ENCODE measurements at regions not wholly inside any gene's neighbourhood (a gene's known extent, or its start where the extent isn't known, plus 50 kb on each side); places are given as distances from the start of the nearest gene placed in this dataset.
"Not testable (repeated sequence)": the region's sequence is repeated elsewhere in the genome, so short reads cannot be mapped to it uniquely, and the experiment has no call there.

DNA sequence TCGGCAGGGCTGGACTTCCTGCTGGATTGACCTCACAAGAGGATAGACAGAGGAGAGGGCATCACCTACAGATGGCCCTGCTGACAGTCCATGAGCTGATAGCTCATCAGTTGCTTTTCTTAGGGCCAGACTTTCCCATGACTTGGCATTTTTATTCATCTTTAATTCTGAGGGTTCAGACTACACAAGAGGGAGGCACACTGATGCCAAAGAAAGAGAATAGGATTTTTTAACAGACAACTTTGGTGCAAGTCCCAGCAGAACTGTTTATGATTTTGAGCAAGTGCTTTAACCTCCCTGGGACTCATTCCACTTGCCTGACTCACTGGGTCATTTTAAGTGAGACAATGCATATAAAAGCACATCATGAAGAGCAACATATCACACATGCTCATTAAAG is 299.2 kb downstream of the INSIG2 start:
- DNase-seq (ENCODE audit: low read depth): no peak

- DNase-seq (ENCODE audit: low read depth): no peak
Measured at GRCh38 chr2:118386641-118387302, 298.5 kb downstream of the INSIG2 start.

- DNase-seq (ENCODE audit: low read depth): no peak
Measured at GRCh38 chr2:118380915-118381653, 292.8 kb downstream of the INSIG2 start.

DNA sequence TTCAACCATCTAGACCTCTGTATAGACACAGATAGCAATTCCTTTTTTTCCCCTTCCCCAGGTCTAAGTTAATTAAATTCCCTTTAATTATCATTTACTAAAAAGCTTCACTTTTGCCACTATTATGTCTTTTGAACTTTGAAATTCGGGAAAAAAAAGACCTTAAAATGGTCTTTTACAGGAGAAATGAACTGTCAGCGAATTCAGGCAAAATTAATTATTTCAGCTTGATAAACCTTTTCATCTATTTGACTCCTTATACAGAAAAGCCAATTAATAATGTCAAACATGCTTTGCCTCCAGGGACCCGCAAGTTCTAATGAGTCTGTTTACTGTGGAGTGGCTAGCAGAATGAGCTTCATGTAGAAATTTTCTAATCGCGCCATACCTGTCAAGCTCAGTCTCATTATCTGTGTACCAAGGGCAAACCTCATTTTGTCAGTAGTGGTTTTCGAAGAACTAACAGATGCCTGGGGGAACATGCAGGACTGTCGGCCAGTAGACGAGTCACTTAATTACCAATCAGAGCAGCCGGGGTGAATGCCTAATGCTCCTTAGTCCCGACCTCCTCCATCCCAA is 287.7 kb downstream of the INSIG2 start:
- DNase-seq (ENCODE audit: low read depth): no peak

DNA sequence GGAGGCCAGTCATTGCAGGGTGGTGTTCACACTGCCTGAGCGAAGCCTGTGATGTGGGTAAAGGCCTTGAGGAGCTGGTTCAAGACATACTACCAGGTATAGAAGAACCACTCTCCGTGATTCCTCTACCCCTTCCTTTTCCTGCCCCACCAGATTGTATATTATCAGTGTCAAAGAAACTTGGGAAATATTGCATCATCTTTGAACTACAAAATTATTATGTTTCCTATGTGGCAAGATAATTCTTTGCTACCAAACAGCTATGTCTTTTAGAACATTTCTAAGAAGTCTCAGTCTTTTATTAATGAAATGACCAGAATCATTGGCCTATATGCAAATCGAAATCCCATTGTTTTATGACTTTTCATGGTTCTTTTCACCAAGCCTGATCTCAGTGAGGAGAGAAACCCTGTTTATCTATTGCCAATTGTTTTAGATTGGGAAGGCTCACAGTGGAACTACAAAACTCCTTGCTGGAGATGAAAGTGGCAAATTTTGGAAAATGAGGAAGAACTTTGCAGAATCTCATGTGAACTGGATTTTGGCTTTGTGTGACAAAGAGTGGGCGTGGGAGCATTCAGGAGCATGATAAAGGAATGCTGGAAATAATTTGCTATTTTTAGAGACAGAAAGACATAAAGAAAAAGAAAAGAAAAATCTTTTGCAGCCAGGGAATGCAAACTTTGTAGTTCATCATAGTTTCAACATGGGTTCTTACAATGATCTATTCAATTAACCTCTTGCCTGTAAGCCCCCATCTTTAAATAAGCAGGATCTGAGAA is 286.9 kb downstream of the INSIG2 start:
- DNase-seq (ENCODE audit: low read depth): no peak

DNA sequence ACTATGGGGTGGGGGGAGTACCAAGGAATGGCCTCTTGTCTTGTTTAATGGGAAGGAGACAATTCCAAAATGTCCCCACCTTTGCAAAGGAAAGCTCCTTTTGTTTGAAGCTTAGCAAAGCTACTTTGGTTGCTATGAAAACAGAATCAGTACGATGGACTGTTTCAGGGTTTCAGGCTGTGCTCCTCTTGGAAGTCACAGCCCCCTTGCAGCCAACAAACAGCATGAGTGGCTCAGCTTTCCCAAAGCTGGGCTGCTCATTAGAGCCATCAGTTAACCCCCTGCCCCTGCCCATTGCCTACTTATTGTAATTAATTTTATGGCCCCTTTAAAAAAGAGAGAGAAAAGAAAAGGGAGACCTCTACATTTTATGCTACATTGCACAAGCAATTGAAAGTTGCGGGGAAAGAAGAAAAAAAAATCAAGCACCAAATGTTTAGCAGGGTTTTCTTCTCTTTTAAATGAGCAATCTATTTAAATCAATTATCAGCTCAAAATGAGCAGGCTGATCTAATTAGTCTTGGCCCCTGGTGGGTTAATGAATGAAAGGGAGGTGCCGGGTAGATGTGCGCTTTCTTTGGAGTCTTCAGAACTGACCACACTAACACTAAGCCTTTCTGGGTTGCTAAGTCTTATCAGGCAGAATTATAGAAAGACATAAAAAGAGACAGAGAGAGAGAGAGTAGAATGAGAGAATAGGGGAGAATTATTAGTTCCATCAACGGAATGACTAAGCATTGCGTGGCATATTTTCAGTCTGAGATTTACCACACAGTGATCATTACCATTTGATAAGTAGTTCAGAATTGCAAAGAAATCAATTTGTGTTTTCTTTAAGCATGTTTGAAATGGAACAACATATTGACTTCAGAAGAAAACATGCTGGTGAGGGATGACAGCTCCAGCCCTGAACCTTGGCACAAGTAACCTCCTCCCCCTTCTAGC is 284.9 kb downstream of the INSIG2 start:
- no peak for DNase-seq (ENCODE audit: low read depth)

- DNase-seq (ENCODE audit: low read depth): no peak
Measured at GRCh38 chr2:118371515-118371914, 283.2 kb downstream of the INSIG2 start.

GRCh38 chr2:118369521-118369920 is 281.2 kb downstream of the INSIG2 start:
- DNase-seq (ENCODE audit: low read depth): not testable (repeated sequence)

DNA sequence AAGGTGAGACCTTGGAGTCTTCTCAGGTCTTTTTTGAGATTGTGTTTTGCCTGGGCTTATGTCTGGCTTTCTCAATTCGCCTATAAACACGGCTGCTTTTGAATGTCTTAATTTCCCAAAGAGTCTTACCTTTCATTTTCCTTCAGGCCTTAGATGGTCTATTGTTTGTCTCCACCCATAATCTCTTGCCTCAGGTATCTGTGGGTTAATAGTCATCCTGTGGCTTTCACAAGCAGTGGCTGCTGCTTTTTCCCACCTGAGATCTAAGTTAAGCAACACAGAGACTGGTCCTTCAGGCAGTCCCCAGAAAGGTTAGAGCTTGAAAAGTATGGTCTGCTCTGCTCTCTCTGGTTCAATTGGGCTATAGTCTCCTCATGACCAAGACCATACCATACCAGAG is 275.3 kb downstream of the INSIG2 start:
- no peak for DNase-seq (ENCODE audit: low read depth)

DNA sequence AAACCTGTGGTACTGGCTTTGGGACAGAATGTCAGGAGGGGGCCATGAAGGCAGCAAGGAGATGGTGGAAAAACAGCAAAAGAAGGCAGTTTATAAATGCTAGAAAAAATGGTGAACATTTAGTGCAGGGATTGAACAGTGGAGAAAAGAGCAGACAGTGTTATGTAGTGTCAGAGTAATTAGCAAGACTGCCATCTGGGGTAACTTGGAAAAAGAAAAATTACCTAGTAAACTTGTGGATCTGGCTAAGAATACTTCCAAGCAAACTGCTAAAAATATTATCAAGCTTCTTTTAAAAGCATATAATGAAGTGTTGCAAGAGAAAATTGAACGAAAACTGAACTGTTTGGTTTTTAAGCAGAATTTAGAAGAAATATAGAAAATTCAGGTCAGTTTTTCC is 267.8 kb downstream of the INSIG2 start:
- DNase-seq (ENCODE audit: low read depth): no peak

GRCh38 chr2:118351796-118352195 is 263.5 kb downstream of the INSIG2 start:
- DNase-seq (ENCODE audit: low read depth): no peak

- no peak for DNase-seq (ENCODE audit: low read depth)
Measured at GRCh38 chr2:118350621-118351020, 262.4 kb downstream of the INSIG2 start.

DNA sequence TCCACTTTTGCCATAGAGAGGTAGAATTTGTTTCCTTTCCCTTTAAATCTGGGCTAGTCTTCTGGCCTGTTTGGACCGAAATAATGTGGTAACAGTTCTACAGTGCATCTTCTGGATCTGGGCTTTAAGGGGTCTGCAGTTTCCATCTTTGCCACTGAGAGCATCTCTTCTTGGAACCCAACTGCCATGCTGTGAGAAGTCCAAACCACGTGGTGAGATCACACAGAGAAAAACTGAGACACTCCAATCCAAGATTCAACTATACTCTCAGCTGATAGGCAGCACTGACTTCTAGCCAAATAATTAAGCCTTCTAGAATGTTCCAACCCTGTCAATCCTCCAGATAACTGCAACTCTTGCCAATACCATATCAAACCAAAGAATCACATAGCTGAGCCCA is 261.1 kb downstream of the INSIG2 start:
- DNase-seq (ENCODE audit: low read depth): no peak

DNA sequence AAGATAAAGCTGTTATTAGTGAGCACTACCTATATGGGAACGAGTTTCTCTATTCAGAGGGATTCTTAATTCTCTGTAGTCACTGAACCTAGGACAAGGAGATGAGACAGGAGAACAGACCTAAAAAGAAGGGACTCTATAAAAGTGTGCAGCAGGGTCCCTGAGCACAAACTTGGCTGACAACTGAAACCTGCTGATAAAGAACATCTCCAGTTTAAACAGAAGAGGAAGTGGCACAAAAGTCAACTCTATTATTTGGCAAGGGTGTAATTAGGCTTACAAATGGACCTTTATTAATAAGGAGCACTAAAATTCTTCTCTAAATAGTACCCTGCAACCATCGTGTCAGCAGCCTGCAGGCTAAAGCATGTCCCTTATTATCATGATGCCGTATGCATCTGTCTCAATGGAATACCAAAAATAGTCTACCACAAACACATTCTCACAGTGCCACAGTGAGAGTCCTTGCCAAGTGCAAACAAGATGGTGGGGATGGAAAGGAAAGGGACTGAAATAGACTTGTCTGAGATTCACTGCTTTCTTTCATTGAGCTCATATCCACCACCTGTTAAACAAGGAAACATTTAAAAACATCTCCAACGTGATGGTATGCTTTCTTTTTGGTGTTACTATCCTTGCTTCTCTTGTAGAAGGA is 260.2 kb downstream of the INSIG2 start:
- no peak for DNase-seq (ENCODE audit: low read depth)

GRCh38 chr2:118345465-118345864 is 257.2 kb downstream of the INSIG2 start:
- DNase-seq (ENCODE audit: low read depth): no peak

GRCh38 chr2:118340103-118340502 is 251.8 kb downstream of the INSIG2 start:
- no peak for DNase-seq (ENCODE audit: low read depth)

DNA sequence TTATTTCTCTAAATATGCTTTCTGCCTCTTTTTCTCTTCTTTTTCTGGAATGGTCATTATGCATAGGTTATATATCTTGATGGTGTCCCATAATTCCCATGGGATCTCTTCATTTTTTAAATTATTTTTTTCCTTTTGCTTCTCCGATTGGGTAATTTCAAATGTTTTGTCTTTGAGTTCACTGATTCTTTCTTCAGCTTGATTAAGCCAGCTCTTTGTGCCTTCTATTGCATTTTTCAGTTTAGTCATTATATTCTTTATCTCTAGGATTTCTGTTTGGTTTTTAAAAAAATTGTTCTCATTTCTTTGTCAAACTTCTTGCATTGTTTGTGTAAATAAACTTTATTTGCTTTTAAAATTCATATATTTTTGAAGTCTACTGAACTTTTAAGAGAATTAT is 251.1 kb downstream of the INSIG2 start:
- no peak for DNase-seq (ENCODE audit: low read depth)

- no peak for DNase-seq (ENCODE audit: low read depth)
Measured at GRCh38 chr2:118333664-118334063, 245.4 kb downstream of the INSIG2 start.

DNA sequence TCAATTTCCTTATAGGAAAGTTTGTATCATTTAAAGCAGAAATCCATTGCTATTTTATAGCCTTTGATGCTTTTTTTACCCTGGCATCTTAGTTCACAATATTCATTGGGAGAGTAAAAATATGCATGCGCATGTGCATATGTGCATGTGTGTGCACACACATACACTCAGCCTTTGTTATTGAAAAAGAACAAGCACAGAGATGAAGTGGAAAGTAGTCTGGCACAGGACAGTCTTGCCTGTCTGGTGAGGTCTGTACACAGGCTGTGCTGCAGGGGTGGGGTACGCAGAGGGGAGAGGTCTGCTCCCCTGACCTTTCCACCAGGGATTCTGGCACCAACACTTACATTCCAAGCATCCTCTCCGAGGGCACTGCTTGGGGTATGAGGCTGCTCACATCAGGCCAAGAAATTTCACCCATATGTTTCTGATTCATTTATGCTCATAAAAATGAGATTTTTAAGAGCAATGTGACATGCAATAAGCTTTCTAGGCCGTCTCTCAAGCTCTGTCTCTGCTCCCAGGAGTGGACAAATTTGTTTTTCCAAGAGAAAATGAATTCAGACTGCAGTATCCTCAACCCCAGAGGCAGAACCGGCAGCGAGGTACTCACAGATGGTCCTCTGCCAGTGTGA is 237.2 kb downstream of the INSIG2 start:
- DNase-seq (ENCODE audit: low read depth): no peak

DNA sequence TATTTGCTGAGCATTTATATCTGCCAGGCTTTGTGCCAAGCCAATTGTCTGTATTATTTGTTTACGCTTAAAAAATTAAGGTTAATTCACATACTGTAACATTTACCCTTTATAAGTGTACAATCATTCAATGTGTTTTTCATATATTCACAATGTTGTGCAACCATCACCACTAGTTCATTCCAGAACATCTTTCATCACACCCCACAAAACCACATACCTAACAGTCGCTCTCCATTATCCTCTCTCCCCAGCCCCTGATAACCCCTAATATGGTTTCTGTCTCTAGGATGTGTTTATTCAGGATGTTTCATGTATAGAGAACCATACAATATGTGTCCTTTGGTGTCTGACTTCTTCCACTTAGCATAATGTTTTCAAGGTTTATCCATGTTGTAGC is 234.1 kb downstream of the INSIG2 start:
- no peak for DNase-seq (ENCODE audit: low read depth)
